CD4-positive, alpha-beta T cell treated with Interleukin-17A for 1 hour (primary cell): ENCODE measurements at regions not wholly inside any gene's neighbourhood (a gene's known extent, or its start where the extent isn't known, plus 50 kb on each side); places are given as distances from the start of the nearest gene placed in this dataset.
"Not testable (repeated sequence)": the region's sequence is repeated elsewhere in the genome, so short reads cannot be mapped to it uniquely, and the experiment has no call there.

Experiments
- DNase-seq: peaks from one replicate; pipeline ENCODE4 v3.0.0-alpha.2; 2020

- no peak for DNase-seq
These were observed 96.4 kb upstream of the SMAD3 start for GRCh38 chr15:66968806-66969596.

- not testable (repeated sequence) for DNase-seq
These were observed 91.3 kb upstream of the SMAD3 start for GRCh38 chr15:66974131-66974530.

- DNase-seq: not testable (repeated sequence)
These were observed 89.2 kb upstream of the SMAD3 start for GRCh38 chr15:66976106-66976640.

DNA sequence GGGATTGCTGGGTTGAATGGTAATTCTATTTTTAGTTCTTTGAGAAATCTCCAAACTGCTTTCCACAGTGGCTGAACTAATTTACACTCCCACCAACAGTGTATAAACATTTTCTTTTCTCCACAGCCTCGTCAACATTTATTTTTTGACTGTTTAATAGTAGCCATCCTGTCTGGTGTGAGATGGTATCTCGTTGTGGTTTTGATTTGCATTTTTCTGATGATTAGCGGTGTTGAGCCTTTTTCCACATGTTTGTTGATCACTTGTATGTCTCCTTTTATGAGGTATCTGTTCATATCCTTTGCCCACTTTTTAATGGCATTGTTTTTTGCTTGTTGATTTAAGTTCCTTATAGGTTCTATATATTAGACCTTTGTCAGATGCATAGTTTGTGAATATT lies 85.1 kb upstream of the SMAD3 start:
- not testable (repeated sequence) for DNase-seq

GRCh38 chr15:66981771-66982170 lies 83.6 kb upstream of the SMAD3 start:
- DNase-seq: no peak

GRCh38 chr15:66982250-66982649 lies 83.2 kb upstream of the SMAD3 start:
- no peak for DNase-seq

GRCh38 chr15:66982816-66983215 lies 82.6 kb upstream of the SMAD3 start:
- no peak for DNase-seq

GRCh38 chr15:66985653-66986052 lies 79.7 kb upstream of the SMAD3 start:
- DNase-seq: no peak

DNA sequence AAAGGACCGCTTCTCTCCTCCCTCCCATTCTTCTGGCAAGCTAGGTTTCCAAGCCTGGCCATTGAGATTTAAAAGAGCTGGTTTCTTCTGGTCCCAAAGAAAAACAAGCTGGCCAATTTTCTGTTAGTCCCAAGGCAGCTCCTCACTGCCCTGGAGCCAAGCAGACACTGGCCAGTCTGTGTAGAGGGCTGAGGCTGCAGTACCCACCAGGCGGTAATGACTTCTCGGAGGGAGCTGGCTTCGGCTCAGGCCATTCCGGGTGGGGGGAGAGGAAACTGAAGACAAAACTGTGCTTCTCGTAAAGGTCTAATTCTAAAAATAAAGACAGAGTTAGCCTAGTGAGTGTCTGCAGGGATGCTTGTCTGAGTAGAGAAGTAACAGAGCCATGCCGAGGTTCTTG lies 78.5 kb upstream of the SMAD3 start:
- DNase-seq: no peak

DNA sequence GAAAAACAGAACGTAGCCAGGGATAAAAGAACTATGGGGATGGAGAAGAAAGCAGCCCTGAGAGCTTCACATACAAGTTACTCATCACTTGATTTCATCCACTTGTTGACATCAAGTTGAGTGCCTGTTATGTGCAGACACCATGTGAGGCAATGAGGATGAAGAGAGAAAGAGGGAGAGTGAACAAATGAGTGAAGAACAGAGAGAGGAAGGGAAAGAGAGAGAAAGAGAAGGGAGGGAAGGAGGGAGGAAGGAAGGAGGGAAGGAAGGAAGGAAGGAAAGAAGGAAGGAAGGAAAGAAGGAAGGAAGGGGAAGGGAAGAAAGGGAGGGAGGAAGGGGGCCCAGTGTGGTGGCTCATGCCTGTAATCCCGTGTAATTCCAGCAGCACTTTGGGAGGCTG lies 72.3 kb upstream of the SMAD3 start:
- DNase-seq: no peak

DNA sequence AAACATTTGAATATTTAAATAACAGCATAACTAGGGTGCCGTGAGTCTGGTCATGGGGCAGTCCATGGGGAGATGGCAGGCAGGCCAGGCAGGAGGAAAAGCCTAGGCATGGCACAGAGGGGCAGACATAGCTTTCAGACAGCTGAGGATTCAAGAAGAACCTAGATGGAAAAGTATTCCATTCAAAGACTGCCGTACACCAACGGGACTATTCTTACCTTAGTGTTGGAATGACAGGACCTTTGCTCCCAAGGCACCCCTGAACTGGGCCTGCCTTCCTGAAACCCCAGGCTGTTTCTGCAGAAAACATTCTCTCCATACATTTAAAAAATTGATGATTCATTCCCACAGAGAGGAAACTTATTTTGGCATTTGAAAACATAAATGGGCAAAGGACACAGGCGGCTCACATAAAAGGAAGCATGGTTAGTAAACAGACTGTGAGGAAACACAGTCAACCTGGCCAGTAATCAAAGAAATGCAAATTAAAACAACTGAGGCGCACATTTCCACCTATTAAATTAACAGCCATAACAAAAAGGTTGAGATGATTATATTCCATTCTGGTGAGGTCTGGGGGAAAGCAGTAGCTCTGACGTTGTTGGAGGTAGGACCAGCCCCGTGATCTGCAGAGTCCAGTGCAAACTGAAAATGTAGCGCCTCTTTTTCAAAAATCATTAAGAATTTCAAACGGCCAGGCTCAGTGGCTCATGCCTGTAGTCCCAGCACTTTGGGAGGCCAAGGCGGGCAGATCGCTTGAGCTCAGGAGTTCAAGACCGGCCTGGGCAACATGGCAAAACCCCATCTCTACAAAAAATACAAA lies 71.3 kb upstream of the SMAD3 start:
- DNase-seq: no peak

GRCh38 chr15:66994927-66995656 lies 70.3 kb upstream of the SMAD3 start:
- DNase-seq: no peak

DNA sequence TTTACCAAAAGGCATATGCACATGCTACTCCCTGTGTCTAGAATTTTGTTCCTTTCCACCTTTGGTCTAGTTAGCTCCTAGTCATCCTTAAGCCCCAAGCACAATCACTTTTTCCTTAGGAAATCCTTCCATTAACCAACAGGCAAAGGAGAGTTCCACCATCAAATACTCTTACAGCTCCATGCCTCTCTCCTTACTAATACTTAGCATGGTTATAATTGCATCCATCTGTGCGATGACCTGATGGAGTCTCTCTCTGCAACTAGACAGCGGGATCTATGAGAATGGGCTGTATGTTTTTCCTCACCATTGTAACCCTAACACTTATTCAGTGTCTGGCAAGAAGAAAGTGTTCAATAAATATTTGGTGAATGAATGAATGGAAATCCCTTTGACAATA lies 69.3 kb upstream of the SMAD3 start:
- DNase-seq: no peak

DNA sequence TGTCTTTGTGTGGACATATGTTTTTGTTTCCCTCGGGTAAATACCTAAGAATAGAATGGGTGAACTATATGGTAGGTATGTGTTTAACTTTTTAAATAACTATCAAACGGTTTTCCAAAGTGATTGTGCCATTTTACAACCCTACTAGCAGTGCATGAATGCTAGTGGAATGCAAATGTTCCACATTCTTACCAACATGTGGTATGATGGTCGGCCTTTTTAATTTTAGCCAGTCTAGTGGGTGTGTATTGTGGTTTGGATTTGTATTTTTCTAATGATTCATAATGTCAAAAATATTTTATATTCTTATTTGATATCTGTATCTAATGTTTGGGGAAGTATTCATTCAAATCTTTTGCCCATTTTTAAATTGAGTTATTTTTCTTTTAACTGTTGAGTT lies 68.2 kb upstream of the SMAD3 start:
- DNase-seq: no peak

DNA sequence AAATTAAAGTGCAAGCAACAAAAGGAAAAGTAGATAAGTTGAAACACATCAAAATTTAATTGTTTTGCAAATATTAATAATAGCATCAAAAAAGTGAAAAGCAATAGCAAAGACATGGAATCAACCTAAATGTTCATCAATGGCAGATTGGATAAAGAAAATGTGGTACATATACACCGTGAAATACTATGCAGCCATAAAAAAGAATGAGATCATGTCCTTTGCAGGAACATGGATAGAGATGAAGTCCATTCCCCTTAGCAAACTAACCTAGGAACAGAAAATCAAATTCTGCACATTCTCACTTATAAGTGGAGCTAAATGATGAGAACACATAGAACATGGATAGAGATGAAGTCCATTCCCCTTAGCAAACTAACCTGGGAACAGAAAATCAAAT lies 67.2 kb upstream of the SMAD3 start:
- not testable (repeated sequence) for DNase-seq

DNA sequence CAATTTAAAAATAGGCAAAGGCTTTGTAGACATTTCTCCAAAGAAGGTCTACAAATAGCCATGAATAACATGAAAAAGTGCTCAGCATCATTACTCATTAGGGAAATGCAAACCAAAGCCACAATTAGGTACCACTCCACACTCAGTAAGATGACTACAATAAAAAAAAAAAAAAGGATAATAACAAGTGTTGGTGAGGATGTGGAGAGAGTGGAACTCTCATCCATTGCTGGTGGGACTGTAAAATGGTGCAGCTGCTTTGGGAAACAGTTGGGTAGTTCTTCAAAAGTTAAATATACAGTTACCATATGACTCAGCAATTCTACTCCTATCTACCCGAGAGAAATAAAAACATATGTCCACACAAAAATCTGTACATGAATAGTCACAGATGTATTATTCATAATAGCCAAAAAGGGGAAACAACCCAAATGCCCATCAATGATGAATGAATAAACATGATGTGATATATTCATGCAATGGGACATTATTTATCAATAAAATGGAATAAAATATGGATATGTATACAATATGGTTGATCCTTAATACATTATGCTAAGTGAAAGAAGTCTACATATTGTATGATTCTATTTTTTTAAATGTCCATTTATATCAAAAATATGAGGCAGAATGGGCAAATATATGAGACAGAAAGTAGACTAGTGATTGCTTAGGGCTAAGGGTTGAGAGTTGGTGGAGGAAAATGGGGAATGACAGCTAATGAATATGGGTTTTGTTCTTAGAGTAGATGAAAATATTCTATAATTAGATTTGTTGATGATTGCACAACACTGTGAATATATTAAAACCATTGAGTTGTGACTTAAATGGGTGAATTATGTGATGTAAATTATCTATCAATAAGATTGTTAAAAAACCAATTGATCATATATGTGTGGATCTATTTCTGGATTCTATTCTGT lies 66.1 kb upstream of the SMAD3 start:
- DNase-seq: no peak

DNA sequence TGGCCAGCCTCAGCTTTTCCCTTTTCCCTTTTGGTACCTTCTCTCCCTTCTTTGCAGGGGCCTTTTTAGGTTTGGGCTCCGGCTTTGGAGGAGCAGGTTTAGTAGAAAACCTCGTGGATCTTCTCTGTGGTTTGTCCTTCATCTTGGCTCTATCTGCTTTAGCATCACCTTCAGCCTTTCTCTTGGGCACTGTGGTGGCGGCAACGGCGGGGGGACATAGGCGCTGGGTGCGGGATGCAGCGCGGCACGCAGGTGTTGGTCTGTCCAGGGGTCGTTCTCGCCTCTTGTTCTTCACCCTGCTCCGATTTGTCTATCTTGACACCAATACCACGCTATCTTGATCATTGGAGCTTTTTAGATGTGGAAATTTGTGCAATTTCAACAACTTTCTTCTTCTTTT lies 64.5 kb upstream of the SMAD3 start:
- no peak for DNase-seq

GRCh38 chr15:67002368-67002767 lies 63.0 kb upstream of the SMAD3 start:
- DNase-seq: no peak

DNA sequence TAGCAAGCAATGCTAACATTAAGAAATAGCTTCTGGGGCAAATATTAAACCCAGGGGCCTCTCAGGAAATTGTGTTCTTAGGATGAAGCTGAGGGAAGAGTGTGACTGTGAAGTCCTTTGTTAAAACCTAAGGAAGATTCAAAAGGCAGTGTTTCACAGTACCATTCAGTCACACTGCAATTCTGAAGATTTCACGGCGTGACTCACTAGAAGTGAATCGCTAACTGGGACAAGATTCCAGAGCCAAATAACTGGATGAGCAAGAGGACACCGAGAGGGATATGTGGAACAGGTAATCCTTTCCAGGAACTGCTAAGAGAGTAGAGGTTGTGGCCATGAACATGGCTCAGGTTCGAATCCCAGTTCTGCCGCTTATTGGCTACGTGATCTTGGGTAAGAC lies 61.8 kb upstream of the SMAD3 start:
- DNase-seq: no peak

- DNase-seq: no peak
These were observed 61.3 kb upstream of the SMAD3 start for GRCh38 chr15:67004142-67004541.

DNA sequence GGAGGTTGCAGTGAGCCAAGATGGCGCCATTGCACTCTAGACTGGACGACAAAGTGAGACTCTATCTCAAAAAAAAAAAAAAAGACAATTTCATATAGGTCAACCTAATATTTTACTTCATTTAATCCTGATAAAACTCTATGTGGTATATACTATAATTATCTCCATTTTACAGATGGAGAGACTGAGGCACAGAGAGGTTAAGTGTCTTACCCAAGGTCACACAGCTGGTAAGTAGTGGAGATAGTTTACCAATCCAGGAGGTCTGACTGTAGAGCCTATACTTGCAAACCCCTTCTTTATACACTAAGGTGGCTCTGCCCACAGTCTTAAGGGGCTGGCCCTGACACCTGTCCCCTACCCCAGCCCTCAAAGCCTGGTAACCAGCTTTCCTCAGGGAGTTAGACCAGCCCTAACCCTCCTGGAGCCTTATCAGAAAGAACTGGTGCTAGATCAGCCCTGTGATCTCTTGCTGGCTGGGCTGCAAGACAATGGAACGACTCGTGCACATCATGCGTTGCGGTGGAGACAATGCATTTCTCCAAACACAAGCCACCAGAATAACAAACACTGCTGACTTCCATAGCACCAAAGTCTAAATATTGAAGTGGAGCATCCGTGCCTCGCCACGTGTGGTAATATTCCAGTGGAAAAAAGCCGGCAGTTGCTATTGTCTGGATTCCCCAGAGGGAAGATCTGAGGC lies 60.0 kb upstream of the SMAD3 start:
- no peak for DNase-seq
